ENCODE measurements at regions not wholly inside any gene's neighbourhood (a gene's known extent, or its start where the extent isn't known, plus 50 kb on each side); places are given as distances from the start of the nearest gene placed in this dataset.

- Histone ChIP-seq H3K79me2 (ENCODE audit: insufficient read depth, low read length) (no peaks in the 10 kb centered on the region), H3K4me2 (ENCODE audit: insufficient read depth, insufficient read length, low read length) (no peak overlapping the region), H2BK120ac (ENCODE audit: low read depth, low read length, poor library complexity, severe bottlenecking) (no peak overlapping the region), H3K4me1 (ENCODE audit: insufficient read depth, low read length) (no peaks in the 10 kb centered on the region), H2AK5ac (ENCODE audit: insufficient read length, low read length) (no peak overlapping the region), H2BK5ac (ENCODE audit: insufficient read length, low read length) (no peak overlapping the region), H3K27me3 (ENCODE audit: insufficient read depth, low read length) (no peaks in the 10 kb centered on the region), H4K8ac (replicated peaks; ENCODE audit: insufficient read length, low read depth, low read length) (no peak overlapping the region), H3K27ac (ENCODE audit: insufficient read length, low read depth, low read length) (no peak overlapping the region), H2AFZ (ENCODE audit: low read length) (no peak overlapping the region), H2BK15ac (ENCODE audit: low read depth, low read length) (no peak overlapping the region), H3K56ac (ENCODE audit: insufficient read length, low read depth, low read length) (no peak overlapping the region), H3K79me1 (ENCODE audit: insufficient read depth, low read depth, low read length, poor library complexity, severe bottlenecking) (no peaks in the 10 kb centered on the region), H3K9ac (ENCODE audit: extremely low read depth, insufficient read length, low read length) (no peak overlapping the region), H3K18ac (ENCODE audit: insufficient read length, low read depth, low read length) (no peak overlapping the region), H4K20me1 (ENCODE audit: control insufficient read depth, insufficient read depth, insufficient read length) (no peaks in the 10 kb centered on the region), H2BK20ac (ENCODE audit: low read depth, low read length, poor library complexity, severe bottlenecking) (no peak overlapping the region), H2BK12ac (ENCODE audit: insufficient read length, low read depth, low read length) (no peak overlapping the region), H3K23me2 (ENCODE audit: insufficient read length, low read depth, low read length, poor library complexity, severe bottlenecking) (no peaks in the 10 kb centered on the region), H3K4ac (ENCODE audit: low read depth, low read length) (no peak overlapping the region), H3K14ac (ENCODE audit: insufficient read depth, low read length) (no peak overlapping the region), H4K91ac (ENCODE audit: insufficient read length, low read depth, low read length) (no peak overlapping the region), H3K23ac (ENCODE audit: insufficient read length, low read depth, low read length) (no peak overlapping the region), H4K5ac (ENCODE audit: insufficient read length, low read depth, low read length) (no peak overlapping the region), H3T11ph (ENCODE audit: low read length) (no peak overlapping the region), H3K9me3 (ENCODE audit: control insufficient read depth, low read depth, low read length) (no peaks in the 10 kb centered on the region)
- Mint-ChIP-seq H3K4me3 (no peak overlapping the region), H3K36me3 (ENCODE audit: insufficient read depth in 1 of 3, low read depth in 3 of 3) (peaks cover 0 to 25% (median 18%) of the 10 kb centered on the region in 3 experiments; a peak in 6 of 7 replicates), H3K4me1 (peaks cover 2 to 15% of the 10 kb centered on the region in 2 experiments; a peak in 3 of 4 replicates), H3K27ac (no peak overlapping the region), H3K9me3 (peaks cover 20 to 23% of the 10 kb centered on the region in 2 experiments), H3K27me3 (ENCODE audit: low read depth) (no peaks in the 10 kb centered on the region)
- DNase-seq = no peak
- no CpG with 5 or more reads among the region's 1 CpG for WGBS (ENCODE audit: extremely low coverage, insufficient read length, low lambda C conversion rate)
- TF ChIP-seq CTCF (conservative IDR thresholded peaks at IDR 0.05) = no peak
Observed at GRCh38 chr3:187927565-187927964, 182.3 kb upstream of the BCL6 start.

Measured in H9 (cell line).